Astrocyte (in vitro differentiated cells and primary cell): ENCODE measurements at regions not wholly inside any gene's neighbourhood (a gene's known extent, or its start where the extent isn't known, plus 50 kb on each side); places are given as distances from the start of the nearest gene placed in this dataset.

Source experiments
- DNase-seq: peaks from one replicate; pipeline ENCODE4 v3.0.0-alpha.2; 2010; ENCODE audit warnings: low read depth
- FAIRE-seq: peaks from 2 replicates; lab custom pipeline; 2011; peaks lifted over from hg19 to GRCh38; lab: Jason Lieb, UNC
- H2AFZ ChIP-seq: 2 replicates; pipeline ENCODE4 v1.6.0; 2012; ENCODE audit warnings: low read depth, low read length, inconsistent platforms
- H3K27ac ChIP-seq: 2 replicates; pipeline ENCODE4 v1.5.1; 2011; ENCODE audit warnings: low read depth, low read length, inconsistent platforms
- H3K27me3 ChIP-seq: 2 replicates; pipeline ENCODE4 v1.6.0; 2011; ENCODE audit warnings: low read length, inconsistent platforms; ENCODE audit not compliant: insufficient read depth
- H3K36me3 ChIP-seq: 2 replicates; pipeline ENCODE4 v1.5.1; 2011; ENCODE audit warnings: low read length, inconsistent platforms; ENCODE audit not compliant: insufficient read depth
- H3K4me1 ChIP-seq: 2 replicates; pipeline ENCODE4 v1.5.1; 2011; ENCODE audit warnings: low read length, inconsistent platforms; ENCODE audit not compliant: insufficient read depth
- H3K4me2 ChIP-seq: 2 replicates; pipeline ENCODE4 v1.6.0; 2012; ENCODE audit warnings: low read length, inconsistent platforms
- H3K4me3 ChIP-seq: 2 replicates; pipeline ENCODE4 v1.5.1; 2011; ENCODE audit warnings: low read depth, mild to moderate bottlenecking, low read length, inconsistent platforms; ENCODE audit not compliant: insufficient read depth
- H3K79me2 ChIP-seq: 2 replicates; pipeline ENCODE4 v1.6.0; 2012; ENCODE audit warnings: mild to moderate bottlenecking, low read length, inconsistent platforms; ENCODE audit not compliant: insufficient read depth
- H3K9ac ChIP-seq: 2 replicates; pipeline ENCODE4 v1.6.0; 2012; ENCODE audit warnings: mild to moderate bottlenecking, low read length, inconsistent platforms
- H3K9me3 ChIP-seq: 2 replicates; pipeline ENCODE4 v1.5.1; 2012; ENCODE audit warnings: low read depth, mild to moderate bottlenecking, low read length, inconsistent platforms; ENCODE audit not compliant: insufficient read depth
- H4K20me1 ChIP-seq: 2 replicates; pipeline ENCODE4 v1.6.0; 2012; ENCODE audit warnings: low read length, inconsistent platforms; ENCODE audit not compliant: insufficient read depth
- H3K27ac Mint-ChIP-seq: one replicate; pipeline ENCODE4 v1.8.0; 2021; ENCODE audit warnings: mild to moderate bottlenecking, mixed read lengths; ENCODE audit not compliant: unreplicated experiment
- H3K27me3 Mint-ChIP-seq: one replicate; pipeline ENCODE4 v1.8.0; 2021; ENCODE audit warnings: low read depth, mixed read lengths; ENCODE audit not compliant: unreplicated experiment
- H3K36me3 Mint-ChIP-seq: one replicate; pipeline ENCODE4 v1.8.0; 2021; ENCODE audit warnings: low read depth, mixed read lengths; ENCODE audit not compliant: unreplicated experiment
- H3K4me1 Mint-ChIP-seq: one replicate; pipeline ENCODE4 v1.8.0; 2021; ENCODE audit warnings: low read depth, mixed read lengths; ENCODE audit not compliant: unreplicated experiment
- H3K4me3 Mint-ChIP-seq: one replicate; pipeline ENCODE4 v1.8.0; 2021; ENCODE audit warnings: mild to moderate bottlenecking, moderate library complexity, mixed read lengths; ENCODE audit not compliant: unreplicated experiment
- H3K9me3 Mint-ChIP-seq: one replicate; pipeline ENCODE4 v1.8.0; 2021; ENCODE audit warnings: mild to moderate bottlenecking, mixed read lengths; ENCODE audit not compliant: unreplicated experiment
- CTCF ChIP-seq: IDR thresholded peaks from 2 replicates; pipeline ENCODE4 v1.5.1; 2011; ENCODE audit warnings: low read depth, mild to moderate bottlenecking, inconsistent platforms, low read length, moderate library complexity; ENCODE audit not compliant: insufficient read depth
- EZH2 ChIP-seq: IDR thresholded peaks from 2 replicates; pipeline ENCODE4 v1.6.1; 2012; ENCODE audit warnings: mild to moderate bottlenecking, low read length, inconsistent platforms; ENCODE audit not compliant: insufficient read depth

GRCh38 chr3:1693145-1693544 lies 405.5 kb upstream of the CNTN4 start:
- H3K9me3 Mint-ChIP-seq: peaks cover 1% of the 10 kb centered on the region
- DNase-seq (no peak), FAIRE-seq (no peak)
- H3K4me3 Mint-ChIP-seq: no peak overlapping the region
- no peaks in the 10 kb centered on the region for H3K27me3 Mint-ChIP-seq
- no peak overlapping the region for H3K27ac ChIP-seq
- H3K36me3 Mint-ChIP-seq: no peaks in the 10 kb centered on the region
- H3K4me2 ChIP-seq: no peak overlapping the region
- H3K4me3 ChIP-seq: no peak overlapping the region
- no peaks in the 10 kb centered on the region for H3K36me3 ChIP-seq
- no peaks in the 10 kb centered on the region for H3K4me1 Mint-ChIP-seq
- no peak overlapping the region for H2AFZ ChIP-seq
- no peaks in the 10 kb centered on the region for H3K9me3 ChIP-seq
- no peak overlapping the region for H3K9ac ChIP-seq
- no peaks in the 10 kb centered on the region for H3K4me1 ChIP-seq
- H4K20me1 ChIP-seq: no peaks in the 10 kb centered on the region
- TF ChIP-seq CTCF (no peak), EZH2 (no peak)
- no peak overlapping the region for H3K27ac Mint-ChIP-seq
- no peaks in the 10 kb centered on the region for H3K79me2 ChIP-seq
- no peaks in the 10 kb centered on the region for H3K27me3 ChIP-seq

- Histone ChIP-seq H3K4me1 (no peaks in the 10 kb centered on the region), H3K27ac (no peak overlapping the region), H4K20me1 (no peaks in the 10 kb centered on the region), H3K79me2 (no peaks in the 10 kb centered on the region), H3K9me3 (peaks cover 3% of the 10 kb centered on the region), H3K4me2 (no peak overlapping the region), H2AFZ (no peak overlapping the region), H3K4me3 (no peak overlapping the region), H3K27me3 (no peaks in the 10 kb centered on the region), H3K36me3 (no peaks in the 10 kb centered on the region), H3K9ac (no peak overlapping the region)
- Mint-ChIP-seq H3K9me3 (no peaks in the 10 kb centered on the region), H3K27ac (no peak overlapping the region), H3K36me3 (no peaks in the 10 kb centered on the region), H3K4me3 (no peak overlapping the region), H3K4me1 (no peaks in the 10 kb centered on the region), H3K27me3 (no peaks in the 10 kb centered on the region)
- no peak for FAIRE-seq
- no peak for DNase-seq
- no peak for TF ChIP-seq CTCF
- no peak for TF ChIP-seq EZH2
Observed at GRCh38 chr3:1696669-1697275, 401.9 kb upstream of the CNTN4 start.

DNA sequence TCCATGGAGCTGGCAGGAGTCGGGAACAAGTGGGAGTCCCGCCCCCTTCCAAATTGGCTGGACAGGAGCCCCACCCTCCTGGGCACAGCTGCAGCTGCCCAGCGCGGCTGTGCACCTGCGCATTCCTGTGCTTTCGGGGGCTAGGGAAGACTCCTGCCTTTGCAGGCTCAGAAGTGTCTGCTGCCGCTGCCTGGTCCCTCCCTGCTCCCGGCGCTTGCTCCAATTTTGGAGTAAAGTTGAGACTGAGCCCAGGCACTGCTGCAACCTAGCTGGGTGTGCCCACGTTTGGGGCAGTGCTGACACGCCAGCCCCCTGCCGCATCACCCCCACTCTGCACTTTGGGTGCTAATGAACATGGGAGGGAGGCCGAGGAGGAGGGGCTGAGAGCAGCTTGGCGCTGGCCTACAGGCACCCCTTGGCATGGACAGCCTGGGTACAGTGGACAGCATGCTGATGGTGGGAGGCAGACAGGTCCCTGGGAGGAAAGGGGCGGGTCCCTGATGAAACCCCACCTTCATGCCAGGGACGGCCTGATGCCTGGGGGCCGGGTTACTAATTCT lies 399.2 kb upstream of the CNTN4 start:
- no peak for DNase-seq
- Mint-ChIP-seq H3K27me3 (no peaks in the 10 kb centered on the region), H3K4me3 (no peak overlapping the region), H3K4me1 (no peaks in the 10 kb centered on the region), H3K27ac (no peak overlapping the region), H3K9me3 (no peaks in the 10 kb centered on the region), H3K36me3 (no peaks in the 10 kb centered on the region)
- H2AFZ ChIP-seq: no peak overlapping the region
- H3K4me3 ChIP-seq: no peak overlapping the region
- H3K36me3 ChIP-seq: no peaks in the 10 kb centered on the region
- FAIRE-seq: no peak
- no peak overlapping the region for H3K27ac ChIP-seq
- H3K4me2 ChIP-seq: no peak overlapping the region
- no peaks in the 10 kb centered on the region for H3K27me3 ChIP-seq
- H3K79me2 ChIP-seq: no peaks in the 10 kb centered on the region
- H4K20me1 ChIP-seq: no peaks in the 10 kb centered on the region
- H3K9ac ChIP-seq: no peak overlapping the region
- TF ChIP-seq EZH2: no peak
- no peak for TF ChIP-seq CTCF
- no peaks in the 10 kb centered on the region for H3K4me1 ChIP-seq
- peaks cover 3% of the 10 kb centered on the region for H3K9me3 ChIP-seq
